DND-41 (cell line): ENCODE measurements at regions not wholly inside any gene's neighbourhood (a gene's known extent, or its start where the extent isn't known, plus 50 kb on each side); places are given as distances from the start of the nearest gene placed in this dataset.

Experiments used
- ATAC-seq: fragments of 200-7000 bp; cut with Tn5 transposase; 3 replicates; pipeline ENCODE4 v1.9.1; 2021; ENCODE audit warnings: low read depth; ENCODE audit not compliant: insufficient read depth
- DNase-seq: peaks from one replicate; pipeline ENCODE4 v3.0.0-alpha.2; 2020
- H2AFZ ChIP-seq: 2 replicates; pipeline ENCODE4 v1.6.0; 2012; ENCODE audit warnings: low read depth, low read length
- H3K27ac ChIP-seq: 2 replicates; pipeline ENCODE4 v1.5.1; 2012; ENCODE audit warnings: low read length, inconsistent platforms
- H3K27me3 ChIP-seq: fragments of 200-600 bp; sonication (generic); 2 replicates; pipeline ENCODE4 v1.6.0; 2012; ENCODE audit warnings: low read length, mild to moderate bottlenecking, inconsistent platforms; ENCODE audit not compliant: insufficient read depth, poor library complexity
- H3K36me3 ChIP-seq: 2 replicates; pipeline ENCODE4 v1.5.1; 2012; ENCODE audit warnings: low read length, inconsistent platforms; ENCODE audit not compliant: insufficient read depth
- H3K4me1 ChIP-seq: 2 replicates; pipeline ENCODE4 v1.5.1; 2012; ENCODE audit warnings: mild to moderate bottlenecking, low read length; ENCODE audit not compliant: insufficient read depth
- H3K4me2 ChIP-seq: 2 replicates; pipeline ENCODE4 v1.6.0; 2012; ENCODE audit warnings: mild to moderate bottlenecking, moderate library complexity, low read length, inconsistent platforms; ENCODE audit not compliant: insufficient read depth
- H3K4me3 ChIP-seq, 2 experiments: fragments of 200-600 bp in 1 of 2; shearing (Covaris generic) in 1 of 2; 2 replicates each; pipeline ENCODE4 v1.5.1; 2012 to 2016; ENCODE audit warnings: inconsistent platforms in 2 of 2, low read length in 2 of 2, mild to moderate bottlenecking in 2 of 2, low read depth in 1 of 2, moderate library complexity in 1 of 2
- H3K79me2 ChIP-seq: 2 replicates; pipeline ENCODE4 v1.6.0; 2012; ENCODE audit warnings: low read length, inconsistent platforms; ENCODE audit not compliant: insufficient read depth
- H3K9ac ChIP-seq: 2 replicates; pipeline ENCODE4 v1.6.0; 2012; ENCODE audit warnings: low read depth, mild to moderate bottlenecking, inconsistent platforms, low read length, moderate library complexity
- H3K9me3 ChIP-seq: 2 replicates; pipeline ENCODE4 v1.5.1; 2012; ENCODE audit warnings: low read length, moderate library complexity, mild to moderate bottlenecking, inconsistent platforms; ENCODE audit not compliant: insufficient read depth, severe bottlenecking
- H4K20me1 ChIP-seq: 2 replicates; pipeline ENCODE4 v1.6.0; 2012; ENCODE audit warnings: low read length; ENCODE audit not compliant: insufficient read depth
- EZH2 ChIP-seq: IDR thresholded peaks from 3 replicates; pipeline ENCODE4 v1.6.1; 2012; ENCODE audit warnings: borderline replicate concordance, low read depth, mild to moderate bottlenecking, moderate library complexity, low read length, inconsistent platforms; ENCODE audit not compliant: severe bottlenecking
- TF ChIP-seq, protein P1 (sequence below): IDR thresholded peaks from 2 replicates; pipeline ENCODE4 v1.5.1; 2012; ENCODE audit warnings: borderline replicate concordance, low read length, moderate library complexity, mild to moderate bottlenecking; ENCODE audit not compliant: poor library complexity, severe bottlenecking; ENCODE audit errors: extremely low read depth

DNA sequence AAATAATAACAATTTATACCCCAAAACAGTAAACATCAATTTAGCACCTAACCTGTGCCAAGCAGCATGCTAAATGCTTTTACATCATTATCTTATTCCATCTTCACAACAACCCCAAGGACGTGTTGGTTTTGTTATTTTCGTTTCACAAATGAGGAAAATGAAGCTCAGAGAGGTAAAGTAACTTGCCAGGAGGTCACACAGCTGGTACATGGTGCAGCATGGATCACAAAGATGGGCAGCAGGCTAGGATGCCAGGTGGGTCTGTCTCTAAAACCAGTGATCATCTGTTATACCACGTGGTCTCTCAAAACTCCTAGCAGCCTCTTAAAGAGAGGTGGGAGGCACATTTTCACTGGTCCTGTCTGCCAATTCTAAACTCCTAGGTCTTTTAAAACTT lies 323.6 kb upstream of the F9 start:
- Histone ChIP-seq H3K79me2 (no peaks in the 10 kb centered on the region), H3K4me3 (no peak overlapping the region), H3K27ac (no peak overlapping the region), H3K9me3 (no peaks in the 10 kb centered on the region), H3K9ac (no peak overlapping the region), H3K4me1 (no peaks in the 10 kb centered on the region), H3K4me2 (no peak overlapping the region), H4K20me1 (no peaks in the 10 kb centered on the region), H3K36me3 (no peaks in the 10 kb centered on the region), H3K27me3 (no peaks in the 10 kb centered on the region), H2AFZ (no peak overlapping the region)
- TF ChIP-seq, protein P1, sequence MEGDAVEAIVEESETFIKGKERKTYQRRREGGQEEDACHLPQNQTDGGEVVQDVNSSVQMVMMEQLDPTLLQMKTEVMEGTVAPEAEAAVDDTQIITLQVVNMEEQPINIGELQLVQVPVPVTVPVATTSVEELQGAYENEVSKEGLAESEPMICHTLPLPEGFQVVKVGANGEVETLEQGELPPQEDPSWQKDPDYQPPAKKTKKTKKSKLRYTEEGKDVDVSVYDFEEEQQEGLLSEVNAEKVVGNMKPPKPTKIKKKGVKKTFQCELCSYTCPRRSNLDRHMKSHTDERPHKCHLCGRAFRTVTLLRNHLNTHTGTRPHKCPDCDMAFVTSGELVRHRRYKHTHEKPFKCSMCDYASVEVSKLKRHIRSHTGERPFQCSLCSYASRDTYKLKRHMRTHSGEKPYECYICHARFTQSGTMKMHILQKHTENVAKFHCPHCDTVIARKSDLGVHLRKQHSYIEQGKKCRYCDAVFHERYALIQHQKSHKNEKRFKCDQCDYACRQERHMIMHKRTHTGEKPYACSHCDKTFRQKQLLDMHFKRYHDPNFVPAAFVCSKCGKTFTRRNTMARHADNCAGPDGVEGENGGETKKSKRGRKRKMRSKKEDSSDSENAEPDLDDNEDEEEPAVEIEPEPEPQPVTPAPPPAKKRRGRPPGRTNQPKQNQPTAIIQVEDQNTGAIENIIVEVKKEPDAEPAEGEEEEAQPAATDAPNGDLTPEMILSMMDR: no peak
- no peak for TF ChIP-seq EZH2
- no peak for DNase-seq
- ATAC-seq: no peak

DNA sequence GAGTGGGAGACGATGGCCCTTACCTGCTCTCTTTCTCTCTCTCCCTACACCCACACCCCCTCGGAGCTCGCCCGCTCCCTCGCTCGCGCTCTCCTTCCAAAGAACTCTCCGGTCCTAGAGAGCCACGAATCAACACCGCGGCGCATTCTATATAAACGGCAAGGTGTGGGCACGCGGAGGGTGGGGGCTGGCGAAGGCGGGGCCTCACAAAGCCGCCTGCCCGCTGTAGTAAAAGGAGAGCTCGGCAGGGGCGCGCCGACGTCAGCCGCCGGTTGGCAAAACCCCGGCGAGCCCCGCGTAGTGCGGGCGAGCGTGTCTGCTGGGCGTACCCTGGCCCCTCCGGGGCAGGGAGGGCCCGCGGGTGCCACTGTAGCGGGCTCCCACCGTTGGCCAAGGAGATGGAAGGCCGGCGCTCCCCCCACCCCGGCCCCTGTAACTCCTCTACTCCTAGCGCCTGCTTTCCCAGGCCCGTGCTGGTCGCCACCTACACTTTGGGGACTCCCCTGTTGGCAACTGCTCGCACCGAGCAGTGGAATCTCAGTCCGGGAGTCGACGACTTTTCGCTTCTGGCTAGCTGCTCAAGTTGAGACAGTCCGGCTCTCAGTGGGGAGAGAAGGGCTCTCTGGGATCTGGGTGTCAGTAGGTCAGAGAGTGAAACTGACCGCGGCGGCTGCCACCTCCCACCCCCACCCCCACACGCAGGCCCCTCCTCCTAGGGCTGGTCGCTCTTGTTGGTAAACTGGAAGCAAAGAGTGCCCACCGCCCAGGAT lies 325.5 kb upstream of the F9 start:
- no peaks in the 10 kb centered on the region for H4K20me1 ChIP-seq
- no peak overlapping the region for H3K9ac ChIP-seq
- H3K36me3 ChIP-seq: no peaks in the 10 kb centered on the region
- H3K27me3 ChIP-seq: no peaks in the 10 kb centered on the region
- no peaks in the 10 kb centered on the region for H3K9me3 ChIP-seq
- no peak overlapping the region for H3K4me3 ChIP-seq
- no peak for DNase-seq
- H3K79me2 ChIP-seq: no peaks in the 10 kb centered on the region
- no peak overlapping the region for H2AFZ ChIP-seq
- ATAC-seq: no peak
- H3K4me2 ChIP-seq: no peak overlapping the region
- no peak for TF ChIP-seq EZH2
- TF ChIP-seq, protein P1: no peak
- no peak overlapping the region for H3K27ac ChIP-seq
- H3K4me1 ChIP-seq: no peaks in the 10 kb centered on the region

DNA sequence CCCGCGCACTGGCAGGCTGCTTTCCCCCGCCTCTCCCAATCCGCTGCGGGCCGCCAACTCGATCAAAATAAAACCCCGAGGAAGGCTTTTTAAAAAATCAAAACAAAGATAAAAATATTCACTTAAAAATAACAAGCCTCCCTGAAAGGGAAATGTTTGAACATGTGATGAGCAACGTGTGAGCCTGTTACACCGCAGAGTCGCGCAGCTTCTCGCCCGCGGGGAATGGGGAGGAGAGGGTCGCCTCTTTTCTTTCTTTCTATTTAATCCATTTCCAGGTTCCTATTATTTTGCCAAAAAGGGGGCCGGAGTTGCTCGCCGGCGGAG lies 326.0 kb upstream of the F9 start:
- H3K36me3 ChIP-seq: no peaks in the 10 kb centered on the region
- H4K20me1 ChIP-seq: no peaks in the 10 kb centered on the region
- no peak overlapping the region for H3K9ac ChIP-seq
- no peak overlapping the region for H3K4me2 ChIP-seq
- H3K4me3 ChIP-seq: no peak overlapping the region
- no peaks in the 10 kb centered on the region for H3K79me2 ChIP-seq
- H3K9me3 ChIP-seq: no peaks in the 10 kb centered on the region
- DNase-seq: no peak
- ATAC-seq: no peak
- H3K27me3 ChIP-seq: no peaks in the 10 kb centered on the region
- H3K27ac ChIP-seq: no peak overlapping the region
- TF ChIP-seq, protein P1: no peak
- TF ChIP-seq EZH2: no peak
- H2AFZ ChIP-seq: no peak overlapping the region
- H3K4me1 ChIP-seq: no peaks in the 10 kb centered on the region
